ENCODE measurements at regions not wholly inside any gene's neighbourhood (a gene's known extent, or its start where the extent isn't known, plus 50 kb on each side); places are given as distances from the start of the nearest gene placed in this dataset.

DNA sequence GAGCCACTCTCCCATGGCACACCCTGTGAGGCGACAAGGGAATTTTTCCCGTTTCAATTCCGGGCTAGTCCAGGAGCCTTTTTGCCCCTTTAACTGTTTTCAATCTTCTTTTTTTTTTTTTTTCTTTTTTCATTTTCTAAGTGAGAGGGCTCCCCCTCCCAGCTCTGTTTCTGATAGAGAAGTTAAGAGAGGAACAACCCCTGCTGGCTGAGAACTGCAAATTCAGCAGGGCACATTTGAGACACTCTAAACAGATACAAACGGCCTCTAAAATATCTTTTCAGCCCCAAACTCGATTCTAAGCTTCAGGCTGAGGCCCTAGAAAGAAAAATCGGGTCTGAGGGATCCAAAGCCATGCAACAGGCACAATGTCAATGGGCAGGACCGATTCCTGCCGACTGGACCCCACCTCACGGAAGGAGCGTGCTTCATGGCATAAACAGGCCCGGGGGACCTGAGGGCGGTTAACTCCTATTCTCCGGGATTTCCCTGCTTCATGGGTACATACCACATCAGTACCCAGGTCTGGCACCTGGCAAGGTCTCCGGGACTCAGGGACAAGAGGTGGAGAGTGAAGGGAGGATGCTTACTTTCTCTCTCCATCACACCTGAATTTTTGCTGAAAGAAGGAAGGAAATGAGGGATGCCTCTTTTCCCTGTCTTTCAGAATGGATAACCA is 627.5 kb downstream of the BUD13 start:
- Histone ChIP-seq H3K9me3 (no peaks in the 10 kb centered on the region), H3K4me1 (no peaks in the 10 kb centered on the region), H3K27ac (no peak overlapping the region), H3K36me3 (no peaks in the 10 kb centered on the region), H3K4me3 (no peak overlapping the region), H3K27me3 (peaks cover 19% of the 10 kb centered on the region)
- no peak for DNase-seq (ENCODE audit: low spot score in 2 of 2)
- no peak for TF ChIP-seq POLR2AphosphoS5 (IDR thresholded peaks at IDR 0.05)
- no peak for TF ChIP-seq POLR2A (IDR thresholded peaks at IDR 0.05)
- TF ChIP-seq EP300 (IDR thresholded peaks at IDR 0.05): no peak
- TF ChIP-seq CTCF (IDR thresholded peaks at IDR 0.05): no peak
- 90% methylated on average over 14 of the region's 14 CpGs for WGBS

DNA sequence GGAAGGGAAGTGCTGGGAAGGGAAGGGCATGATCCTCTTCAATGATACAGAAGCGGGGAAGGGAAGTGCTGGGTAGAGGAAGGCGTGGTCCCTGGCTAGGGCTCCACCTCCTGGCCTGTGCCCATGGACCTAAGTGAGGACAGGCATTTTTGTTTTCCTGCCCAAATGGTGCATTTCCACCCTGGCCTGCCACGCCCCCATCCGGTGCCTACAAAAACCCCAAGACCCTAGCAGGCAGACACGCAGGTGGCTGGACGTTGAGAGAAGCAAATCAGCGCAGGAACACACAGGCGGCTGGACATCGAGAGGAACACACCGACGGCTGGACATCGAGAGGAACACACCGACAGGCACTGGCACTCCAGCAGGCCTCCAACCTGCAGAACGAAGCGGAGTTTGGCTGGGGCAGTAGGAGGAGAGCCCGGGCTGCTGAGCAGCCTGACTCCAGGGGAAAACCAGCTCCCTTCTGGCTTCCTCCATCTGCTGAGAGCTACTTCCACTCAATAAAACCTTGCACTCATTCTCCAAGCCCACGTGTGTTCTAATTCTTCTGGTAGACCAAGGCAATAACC is 628.3 kb downstream of the BUD13 start:
- H3K27me3 ChIP-seq: peaks cover 19% of the 10 kb centered on the region
- no peaks in the 10 kb centered on the region for H3K9me3 ChIP-seq
- no peaks in the 10 kb centered on the region for H3K36me3 ChIP-seq
- no peak overlapping the region for H3K27ac ChIP-seq
- no peak for DNase-seq (ENCODE audit: low spot score in 2 of 2)
- no peak for TF ChIP-seq POLR2A (IDR thresholded peaks at IDR 0.05)
- TF ChIP-seq CTCF (IDR thresholded peaks at IDR 0.05): no peak
- TF ChIP-seq POLR2AphosphoS5 (IDR thresholded peaks at IDR 0.05): no peak
- TF ChIP-seq EP300 (IDR thresholded peaks at IDR 0.05): no peak
- 66% methylated on average over 17 of the region's 17 CpGs for WGBS
- H3K4me3 ChIP-seq: no peak overlapping the region
- H3K4me1 ChIP-seq: no peaks in the 10 kb centered on the region

DNA sequence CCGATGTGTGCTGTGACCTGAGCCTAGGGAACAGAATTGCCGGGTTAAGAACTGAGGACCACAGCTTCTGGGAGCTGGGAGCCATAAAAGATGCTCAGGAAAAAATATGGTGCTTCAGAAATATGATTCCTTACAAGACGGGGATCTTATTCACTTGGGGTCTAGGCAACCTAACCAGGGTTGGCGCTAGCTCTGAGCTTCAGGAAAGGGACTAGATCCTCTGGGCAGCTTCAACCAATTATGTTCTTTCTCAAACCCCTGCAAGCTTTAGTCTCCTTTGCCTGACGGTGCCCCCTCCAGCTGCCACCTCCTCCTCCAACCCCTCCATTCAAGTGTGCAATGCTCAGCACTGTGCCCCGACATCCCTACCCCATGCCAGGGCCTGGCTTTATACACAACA is 634.1 kb upstream of the CADM1 start:
- Histone ChIP-seq H3K36me3 (no peaks in the 10 kb centered on the region), H3K27ac (no peak overlapping the region), H3K27me3 (peaks cover 2% of the 10 kb centered on the region), H3K9me3 (no peaks in the 10 kb centered on the region), H3K4me1 (no peaks in the 10 kb centered on the region), H3K4me3 (no peak overlapping the region)
- 98% methylated on average over 6 of the region's 6 CpGs for WGBS
- TF ChIP-seq POLR2AphosphoS5 (IDR thresholded peaks at IDR 0.05) (no peak), POLR2A (IDR thresholded peaks at IDR 0.05) (no peak), EP300 (IDR thresholded peaks at IDR 0.05) (no peak), CTCF (IDR thresholded peaks at IDR 0.05) (no peak)
- DNase-seq (ENCODE audit: low spot score in 2 of 2): no peak

- no peak for TF ChIP-seq CTCF (IDR thresholded peaks at IDR 0.05)
- TF ChIP-seq POLR2AphosphoS5 (IDR thresholded peaks at IDR 0.05): no peak
- no peak for TF ChIP-seq POLR2A (IDR thresholded peaks at IDR 0.05)
- TF ChIP-seq EP300 (IDR thresholded peaks at IDR 0.05): no peak
- Histone ChIP-seq H3K27ac (no peak overlapping the region), H3K9me3 (no peaks in the 10 kb centered on the region), H3K4me1 (no peaks in the 10 kb centered on the region), H3K27me3 (peaks cover 2% of the 10 kb centered on the region), H3K4me3 (no peak overlapping the region), H3K36me3 (no peaks in the 10 kb centered on the region)
- 64% methylated on average over 2 of the region's 2 CpGs for WGBS
- DNase-seq (ENCODE audit: low spot score in 2 of 2): no peak
These were observed 633.5 kb upstream of the CADM1 start for GRCh38 chr11:116137753-116138152.

GRCh38 chr11:116136987-116137674 is 632.9 kb upstream of the CADM1 start:
- Histone ChIP-seq H3K36me3 (no peaks in the 10 kb centered on the region), H3K27me3 (peaks cover 2% of the 10 kb centered on the region), H3K9me3 (no peaks in the 10 kb centered on the region), H3K27ac (no peak overlapping the region), H3K4me1 (no peaks in the 10 kb centered on the region), H3K4me3 (no peak overlapping the region)
- TF ChIP-seq CTCF (IDR thresholded peaks at IDR 0.05) (no peak), POLR2A (IDR thresholded peaks at IDR 0.05) (no peak), POLR2AphosphoS5 (IDR thresholded peaks at IDR 0.05) (no peak), EP300 (IDR thresholded peaks at IDR 0.05) (no peak)
- DNase-seq (ENCODE audit: low spot score in 2 of 2): no peak
- WGBS: 69% methylated on average over 9 of the region's 9 CpGs

Measured in suprapubic skin (tissue), 4 donors.